ENCODE measurements at regions not wholly inside any gene's neighbourhood (a gene's known extent, or its start where the extent isn't known, plus 50 kb on each side); places are given as distances from the start of the nearest gene placed in this dataset.

- Histone ChIP-seq H3K9me3 (ENCODE audit: control insufficient read depth, insufficient read depth, low read depth, low read length) (no peaks in the 10 kb centered on the region), H3K27ac (ENCODE audit: low read length) (no peak overlapping the region), H3K4me3 (ENCODE audit: low read depth in 2 of 2, low read length in 2 of 2) (no peak overlapping the region), H3K36me3 (ENCODE audit: control insufficient read depth, insufficient read depth, low read length) (no peaks in the 10 kb centered on the region), H3K4me1 (ENCODE audit: control insufficient read depth, insufficient read depth, low read length) (no peaks in the 10 kb centered on the region), H3K27me3 (ENCODE audit: control insufficient read depth, insufficient read depth, low read length) (no peaks in the 10 kb centered on the region)
- in situ Hi-C loops (cut with HindIII; ENCODE audit: low pct_unique_long_range_greater_than_20kb, low sequenced_read_pairs) (no loop called here), intact Hi-C loops (cut with micrococcal nuclease; ENCODE audit: unreplicated experiment) (no loop called here)
- no TSS peak for BruUV-seq (replicated peaks)
- ChIA-PET POLR2A (no interaction called here), CTCF (no interaction called here)
- ATAC-seq (no peak), DNase-seq (ENCODE audit: low read depth, low spot score) (no peak)
- TF ChIP-seq POLR2AphosphoS5 (IDR thresholded peaks at IDR 0.05; ENCODE audit: low read depth, low read length) (no peak), SIN3A (IDR thresholded peaks at IDR 0.05; ENCODE audit: borderline replicate concordance, insufficient read depth, low read depth, low read length) (no peak), CTCF (IDR thresholded peaks at IDR 0.05) (no peak)
Measured at GRCh38 chr4:67229148-67229547, 316.2 kb downstream of the CENPC start.

GRCh38 chr4:67220861-67221260 is 324.4 kb downstream of the CENPC start:
- Histone ChIP-seq H3K27ac (ENCODE audit: low read length) (no peak overlapping the region), H3K9me3 (ENCODE audit: control insufficient read depth, insufficient read depth, low read depth, low read length) (no peaks in the 10 kb centered on the region), H3K27me3 (ENCODE audit: control insufficient read depth, insufficient read depth, low read length) (no peaks in the 10 kb centered on the region), H3K4me3 (ENCODE audit: low read depth in 2 of 2, low read length in 2 of 2) (no peak overlapping the region), H3K4me1 (ENCODE audit: control insufficient read depth, insufficient read depth, low read length) (no peaks in the 10 kb centered on the region), H3K36me3 (ENCODE audit: control insufficient read depth, insufficient read depth, low read length) (no peaks in the 10 kb centered on the region)
- POLR2A ChIA-PET, result no interaction called here
- CTCF ChIA-PET, result no interaction called here
- no peak for ATAC-seq
- intact Hi-C loops (cut with micrococcal nuclease; ENCODE audit: unreplicated experiment) (no loop called here), in situ Hi-C loops (cut with HindIII; ENCODE audit: low pct_unique_long_range_greater_than_20kb, low sequenced_read_pairs) (no loop called here)
- DNase-seq (ENCODE audit: low read depth, low spot score), result no peak
- no peak for TF ChIP-seq TCF7L2 (IDR thresholded peaks at IDR 0.05; ENCODE audit: low read depth, low read length)
- no peak for TF ChIP-seq REST (IDR thresholded peaks at IDR 0.05; ENCODE audit: insufficient read depth in 1 of 2, low read depth in 2 of 2, low read length in 1 of 2)
- TF ChIP-seq SIN3A (IDR thresholded peaks at IDR 0.05; ENCODE audit: borderline replicate concordance, insufficient read depth, low read depth, low read length), result no peak
- no peak for TF ChIP-seq CTCF (IDR thresholded peaks at IDR 0.05)
- no peak for TF ChIP-seq POLR2AphosphoS5 (IDR thresholded peaks at IDR 0.05; ENCODE audit: low read depth, low read length)
- no TSS peak for BruUV-seq (replicated peaks)

- Histone ChIP-seq H3K4me3 (ENCODE audit: low read depth in 2 of 2, low read length in 2 of 2) (no peak overlapping the region), H3K27me3 (ENCODE audit: control insufficient read depth, insufficient read depth, low read length) (no peaks in the 10 kb centered on the region), H3K36me3 (ENCODE audit: control insufficient read depth, insufficient read depth, low read length) (no peaks in the 10 kb centered on the region), H3K4me1 (ENCODE audit: control insufficient read depth, insufficient read depth, low read length) (no peaks in the 10 kb centered on the region), H3K9me3 (ENCODE audit: control insufficient read depth, insufficient read depth, low read depth, low read length) (no peaks in the 10 kb centered on the region), H3K27ac (ENCODE audit: low read length) (no peak overlapping the region)
- BruUV-seq (replicated peaks), result no TSS peak
- intact Hi-C loops (cut with micrococcal nuclease; ENCODE audit: unreplicated experiment) (no loop called here), in situ Hi-C loops (cut with HindIII; ENCODE audit: low pct_unique_long_range_greater_than_20kb, low sequenced_read_pairs) (no loop called here)
- TF ChIP-seq POLR2AphosphoS5 (IDR thresholded peaks at IDR 0.05; ENCODE audit: low read depth, low read length) (no peak), SIN3A (IDR thresholded peaks at IDR 0.05; ENCODE audit: borderline replicate concordance, insufficient read depth, low read depth, low read length) (no peak), REST (IDR thresholded peaks at IDR 0.05; ENCODE audit: insufficient read depth in 1 of 2, low read depth in 2 of 2, low read length in 1 of 2) (no peak), TCF7L2 (IDR thresholded peaks at IDR 0.05; ENCODE audit: low read depth, low read length) (no peak), CTCF (IDR thresholded peaks at IDR 0.05) (no peak)
- DNase-seq (ENCODE audit: low read depth, low spot score) (no peak), ATAC-seq (no peak)
- POLR2A ChIA-PET, result no interaction called here
- CTCF ChIA-PET, result no interaction called here
Measured at GRCh38 chr4:67218883-67219282, 326.4 kb downstream of the CENPC start.

Data from Panc1 (cell line).